CD4-positive, alpha-beta T cell treated with Interleukin-15 for 1 hour (primary cell): ENCODE measurements at regions not wholly inside any gene's neighbourhood (a gene's known extent, or its start where the extent isn't known, plus 50 kb on each side); places are given as distances from the start of the nearest gene placed in this dataset.

Experiments
- DNase-seq: peaks from one replicate; pipeline ENCODE4 v3.0.0-alpha.2; 2020

DNA sequence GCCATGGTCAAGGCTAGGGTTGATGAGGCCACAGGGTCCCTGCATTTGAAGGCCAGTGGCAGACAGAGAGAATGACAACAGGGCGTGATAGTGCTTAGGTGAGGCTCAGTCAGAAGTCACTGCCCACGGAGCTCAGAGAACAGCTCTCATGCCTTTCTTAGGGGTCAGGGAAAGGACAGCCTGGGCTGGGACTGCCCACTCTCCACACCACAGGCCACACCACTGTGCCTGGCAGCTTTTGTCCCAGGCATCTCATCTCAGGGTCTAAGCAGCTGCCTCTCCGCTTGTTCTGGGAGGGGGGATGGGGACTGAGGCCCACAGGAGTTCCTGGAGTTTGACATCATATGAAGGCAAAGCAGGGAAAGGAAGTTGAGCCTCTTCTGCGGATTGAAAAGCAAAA lies 150.2 kb upstream of the B3GAT1 start:
- DNase-seq, result no peak

DNA sequence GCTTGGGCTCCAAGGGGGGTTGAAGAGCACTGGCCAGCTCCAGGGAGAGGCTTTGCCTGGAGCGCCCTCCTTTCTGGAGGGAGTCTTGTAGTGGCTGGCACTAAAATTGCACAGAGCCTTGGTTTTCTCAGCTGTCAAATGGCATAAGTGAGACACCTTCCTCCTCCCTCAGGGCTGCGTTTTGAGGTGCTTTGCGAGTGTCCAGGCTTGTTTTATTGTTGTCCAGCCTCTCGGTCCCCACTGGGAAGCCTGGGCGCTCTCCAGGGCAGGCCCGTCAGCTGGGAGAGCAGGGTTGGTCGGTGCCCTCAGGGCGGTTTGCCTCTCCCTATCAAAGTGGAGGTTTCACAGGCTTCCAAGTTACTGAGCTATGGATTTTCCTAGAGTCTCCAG lies 149.3 kb upstream of the B3GAT1 start:
- DNase-seq, result no peak

- no peak for DNase-seq
These were observed 148.7 kb upstream of the B3GAT1 start for GRCh38 chr11:134560566-134561330.

DNA sequence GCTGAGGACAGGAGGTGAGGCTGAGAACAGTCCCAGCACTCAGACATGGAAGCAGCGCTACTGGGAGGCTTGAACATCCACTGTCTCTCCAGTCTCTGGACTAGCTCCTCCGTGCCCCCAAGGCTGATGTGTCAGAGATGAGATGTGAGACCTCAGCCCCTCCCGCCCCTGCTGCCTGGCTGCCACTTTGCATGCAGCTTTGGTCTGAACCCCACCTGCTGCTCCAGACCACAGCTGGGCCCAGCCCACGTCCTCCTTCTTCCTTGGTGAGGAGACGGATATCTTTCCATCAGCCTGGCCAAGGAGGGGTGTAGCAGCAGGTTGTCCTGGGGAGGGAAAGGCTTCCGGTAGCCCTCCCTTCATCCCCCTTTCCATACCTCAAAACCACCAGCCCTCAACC lies 148.0 kb upstream of the B3GAT1 start:
- no peak for DNase-seq

- DNase-seq, result no peak
These were observed 147.5 kb upstream of the B3GAT1 start for GRCh38 chr11:134559602-134559962.

GRCh38 chr11:134558916-134559601 lies 147.0 kb upstream of the B3GAT1 start:
- no peak for DNase-seq

- no peak for DNase-seq
These were observed 146.3 kb upstream of the B3GAT1 start for GRCh38 chr11:134558258-134558835.

DNA sequence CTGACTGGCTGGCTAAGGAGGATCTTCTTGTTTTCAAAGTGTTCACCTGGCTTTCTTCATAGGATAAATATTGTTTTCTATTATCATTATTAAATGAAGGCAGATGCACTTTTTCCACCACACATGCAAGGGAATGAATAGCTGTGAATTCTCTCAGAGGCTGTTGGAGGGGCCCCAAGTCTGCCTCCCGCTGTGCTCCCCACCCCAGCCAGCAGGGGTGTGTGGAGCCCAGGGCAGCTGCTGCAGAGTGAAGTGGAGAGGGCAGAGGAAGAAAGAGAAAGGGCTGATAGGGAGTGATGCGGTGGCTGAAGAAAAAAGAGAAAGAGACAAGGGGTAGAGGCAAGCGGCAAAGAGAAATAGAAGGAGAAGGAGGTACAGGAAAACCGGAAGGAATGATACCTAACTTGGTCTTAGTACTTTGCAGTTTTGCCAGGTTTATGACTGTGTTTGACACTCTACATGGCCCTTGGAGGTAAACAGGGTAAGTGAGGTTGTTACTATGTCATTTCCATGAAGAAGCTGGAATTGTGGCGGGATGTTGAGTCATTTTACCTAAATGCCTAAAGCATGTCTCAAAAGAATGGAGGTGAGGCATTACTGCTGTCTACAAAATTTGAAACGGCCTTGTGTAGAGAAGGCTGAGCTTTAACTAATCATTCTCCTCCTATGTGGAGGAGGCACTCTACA lies 145.7 kb upstream of the B3GAT1 start:
- no peak for DNase-seq

GRCh38 chr11:134556186-134556585 lies 144.1 kb upstream of the B3GAT1 start:
- DNase-seq, result no peak

DNA sequence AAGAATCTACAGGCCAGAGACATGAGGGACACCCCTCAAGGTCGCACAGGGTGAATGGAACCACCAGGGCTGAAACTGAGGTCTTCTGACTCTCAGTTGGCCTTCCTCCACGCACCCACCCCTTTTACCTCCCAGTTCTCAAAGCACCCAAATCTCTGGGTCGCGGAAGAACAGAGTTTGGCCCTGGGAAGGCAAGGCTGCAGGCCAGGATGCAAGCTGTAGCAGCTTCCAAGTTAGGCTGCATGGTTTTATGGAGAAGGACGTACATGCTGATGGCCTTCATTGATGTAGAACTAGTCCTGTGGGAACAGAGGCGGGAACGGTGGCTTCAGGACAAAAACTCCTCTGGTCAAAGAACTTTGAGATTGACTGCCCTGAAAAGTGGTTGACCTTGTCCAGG lies 143.5 kb upstream of the B3GAT1 start:
- no peak for DNase-seq

DNA sequence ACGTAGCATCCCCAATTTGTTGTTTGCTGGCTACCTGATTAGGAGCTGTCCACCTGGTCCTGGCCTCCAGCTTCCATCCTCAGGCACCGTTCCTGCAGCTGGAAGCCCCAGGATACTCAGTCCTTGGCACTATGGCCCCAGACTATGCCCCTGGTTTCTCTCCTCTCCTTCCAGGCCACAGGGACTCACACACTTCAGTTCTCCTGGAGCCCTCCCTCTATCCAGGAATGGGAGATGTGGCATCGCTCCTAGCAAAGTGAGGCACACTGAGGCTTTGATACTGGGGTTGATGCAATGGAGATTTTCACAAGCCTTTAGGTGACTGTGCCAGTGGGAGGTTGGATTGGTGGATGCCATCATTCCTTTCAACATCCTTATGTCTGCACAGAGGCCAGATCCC lies 142.8 kb upstream of the B3GAT1 start:
- DNase-seq, result no peak

DNA sequence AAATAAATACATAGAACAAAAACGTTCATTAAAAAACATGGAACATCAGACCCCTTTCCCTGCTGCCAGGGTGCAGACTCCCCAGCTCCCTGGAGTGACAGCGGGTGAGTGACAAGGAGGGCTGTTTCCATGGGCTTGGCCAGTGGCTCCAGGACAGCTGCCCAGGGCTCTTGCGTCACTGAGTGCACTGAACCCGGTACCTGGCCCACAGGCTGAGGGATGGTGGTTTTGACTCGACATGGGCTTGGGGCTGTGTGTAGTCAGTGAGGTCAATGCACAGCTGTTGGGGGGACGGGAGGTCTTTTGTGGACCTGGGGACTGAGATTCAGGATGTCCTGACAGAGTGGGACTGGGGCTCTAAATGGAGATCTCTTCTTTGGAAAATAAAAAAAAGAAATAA lies 142.1 kb upstream of the B3GAT1 start:
- no peak for DNase-seq

- no peak for DNase-seq
These were observed 140.7 kb upstream of the B3GAT1 start for GRCh38 chr11:134552749-134553148.

- no peak for DNase-seq
These were observed 133.5 kb upstream of the B3GAT1 start for GRCh38 chr11:134545521-134545920.

- DNase-seq, result no peak
These were observed 132.2 kb upstream of the B3GAT1 start for GRCh38 chr11:134544095-134544815.

- no peak for DNase-seq
These were observed 131.6 kb upstream of the B3GAT1 start for GRCh38 chr11:134543645-134544044.

GRCh38 chr11:134543241-134543640 lies 131.2 kb upstream of the B3GAT1 start:
- no peak for DNase-seq

GRCh38 chr11:134542401-134543165 lies 130.5 kb upstream of the B3GAT1 start:
- no peak for DNase-seq

GRCh38 chr11:134541951-134542350 lies 129.9 kb upstream of the B3GAT1 start:
- no peak for DNase-seq

- no peak for DNase-seq
These were observed 129.3 kb upstream of the B3GAT1 start for GRCh38 chr11:134541355-134541754.

- DNase-seq, result no peak
These were observed 127.2 kb upstream of the B3GAT1 start for GRCh38 chr11:134539285-134539684.

GRCh38 chr11:134538742-134539141 lies 126.7 kb upstream of the B3GAT1 start:
- no peak for DNase-seq
